DND-41 (cell line): ENCODE measurements at regions not wholly inside any gene's neighbourhood (a gene's known extent, or its start where the extent isn't known, plus 50 kb on each side); places are given as distances from the start of the nearest gene placed in this dataset.

Experiments used
- ATAC-seq: fragments of 200-7000 bp; cut with Tn5 transposase; 3 replicates; pipeline ENCODE4 v1.9.1; 2021; ENCODE audit warnings: low read depth; ENCODE audit not compliant: insufficient read depth
- DNase-seq: peaks from one replicate; pipeline ENCODE4 v3.0.0-alpha.2; 2020
- H2AFZ ChIP-seq: 2 replicates; pipeline ENCODE4 v1.6.0; 2012; ENCODE audit warnings: low read depth, low read length
- H3K27ac ChIP-seq: 2 replicates; pipeline ENCODE4 v1.5.1; 2012; ENCODE audit warnings: low read length, inconsistent platforms
- H3K27me3 ChIP-seq: fragments of 200-600 bp; sonication (generic); 2 replicates; pipeline ENCODE4 v1.6.0; 2012; ENCODE audit warnings: low read length, mild to moderate bottlenecking, inconsistent platforms; ENCODE audit not compliant: insufficient read depth, poor library complexity
- H3K36me3 ChIP-seq: 2 replicates; pipeline ENCODE4 v1.5.1; 2012; ENCODE audit warnings: low read length, inconsistent platforms; ENCODE audit not compliant: insufficient read depth
- H3K4me1 ChIP-seq: 2 replicates; pipeline ENCODE4 v1.5.1; 2012; ENCODE audit warnings: mild to moderate bottlenecking, low read length; ENCODE audit not compliant: insufficient read depth
- H3K4me2 ChIP-seq: 2 replicates; pipeline ENCODE4 v1.6.0; 2012; ENCODE audit warnings: mild to moderate bottlenecking, moderate library complexity, low read length, inconsistent platforms; ENCODE audit not compliant: insufficient read depth
- H3K4me3 ChIP-seq, 2 experiments: fragments of 200-600 bp in 1 of 2; shearing (Covaris generic) in 1 of 2; 2 replicates each; pipeline ENCODE4 v1.5.1; 2012 to 2016; ENCODE audit warnings: inconsistent platforms in 2 of 2, low read length in 2 of 2, mild to moderate bottlenecking in 2 of 2, low read depth in 1 of 2, moderate library complexity in 1 of 2
- H3K79me2 ChIP-seq: 2 replicates; pipeline ENCODE4 v1.6.0; 2012; ENCODE audit warnings: low read length, inconsistent platforms; ENCODE audit not compliant: insufficient read depth
- H3K9ac ChIP-seq: 2 replicates; pipeline ENCODE4 v1.6.0; 2012; ENCODE audit warnings: low read depth, mild to moderate bottlenecking, inconsistent platforms, low read length, moderate library complexity
- H3K9me3 ChIP-seq: 2 replicates; pipeline ENCODE4 v1.5.1; 2012; ENCODE audit warnings: low read length, moderate library complexity, mild to moderate bottlenecking, inconsistent platforms; ENCODE audit not compliant: insufficient read depth, severe bottlenecking
- H4K20me1 ChIP-seq: 2 replicates; pipeline ENCODE4 v1.6.0; 2012; ENCODE audit warnings: low read length; ENCODE audit not compliant: insufficient read depth
- CTCF ChIP-seq: IDR thresholded peaks from 2 replicates; pipeline ENCODE4 v1.5.1; 2012; ENCODE audit warnings: borderline replicate concordance, low read length, moderate library complexity, mild to moderate bottlenecking; ENCODE audit not compliant: poor library complexity, severe bottlenecking; ENCODE audit errors: extremely low read depth
- EZH2 ChIP-seq: IDR thresholded peaks from 3 replicates; pipeline ENCODE4 v1.6.1; 2012; ENCODE audit warnings: borderline replicate concordance, low read depth, mild to moderate bottlenecking, moderate library complexity, low read length, inconsistent platforms; ENCODE audit not compliant: severe bottlenecking

GRCh38 chr4:17315459-17315858 lies 196.4 kb downstream of the QDPR start:
- TF ChIP-seq EZH2, result no peak
- no peak for TF ChIP-seq CTCF
- Histone ChIP-seq H2AFZ (no peak overlapping the region), H3K27me3 (no peaks in the 10 kb centered on the region), H3K27ac (no peak overlapping the region), H3K4me1 (no peaks in the 10 kb centered on the region), H3K9me3 (no peaks in the 10 kb centered on the region), H3K4me3 (no peak overlapping the region), H3K79me2 (no peaks in the 10 kb centered on the region), H3K4me2 (no peak overlapping the region), H3K36me3 (no peaks in the 10 kb centered on the region), H4K20me1 (no peaks in the 10 kb centered on the region), H3K9ac (no peak overlapping the region)
- ATAC-seq, result no peak
- DNase-seq, result no peak

GRCh38 chr4:17313194-17313593 lies 198.7 kb downstream of the QDPR start:
- H3K9me3 ChIP-seq, result no peaks in the 10 kb centered on the region
- H3K79me2 ChIP-seq, result no peaks in the 10 kb centered on the region
- no peak overlapping the region for H3K27ac ChIP-seq
- no peak overlapping the region for H3K4me3 ChIP-seq
- no peaks in the 10 kb centered on the region for H3K4me1 ChIP-seq
- no peak overlapping the region for H3K4me2 ChIP-seq
- TF ChIP-seq CTCF (no peak), EZH2 (no peak)
- no peak overlapping the region for H3K9ac ChIP-seq
- H3K36me3 ChIP-seq, result no peaks in the 10 kb centered on the region
- DNase-seq (no peak), ATAC-seq (no peak)
- H4K20me1 ChIP-seq, result no peaks in the 10 kb centered on the region
- H2AFZ ChIP-seq, result no peak overlapping the region
- H3K27me3 ChIP-seq, result no peaks in the 10 kb centered on the region

- H4K20me1 ChIP-seq, result no peaks in the 10 kb centered on the region
- H3K79me2 ChIP-seq, result no peaks in the 10 kb centered on the region
- ATAC-seq (no peak), DNase-seq (no peak)
- H3K4me2 ChIP-seq, result no peak overlapping the region
- H3K4me1 ChIP-seq, result no peaks in the 10 kb centered on the region
- H3K9ac ChIP-seq, result no peak overlapping the region
- H3K27ac ChIP-seq, result no peak overlapping the region
- H2AFZ ChIP-seq, result no peak overlapping the region
- H3K9me3 ChIP-seq, result no peaks in the 10 kb centered on the region
- no peaks in the 10 kb centered on the region for H3K36me3 ChIP-seq
- no peaks in the 10 kb centered on the region for H3K27me3 ChIP-seq
- no peak overlapping the region for H3K4me3 ChIP-seq
- TF ChIP-seq EZH2 (no peak), CTCF (no peak)
Observed at GRCh38 chr4:17310269-17310652, 201.6 kb downstream of the QDPR start.
